ENCODE measurements at regions not wholly inside any gene's neighbourhood (a gene's known extent, or its start where the extent isn't known, plus 50 kb on each side); places are given as distances from the start of the nearest gene placed in this dataset.
"Not testable (repeated sequence)": the region's sequence is repeated elsewhere in the genome, so short reads cannot be mapped to it uniquely, and the experiment has no call there.

DNA sequence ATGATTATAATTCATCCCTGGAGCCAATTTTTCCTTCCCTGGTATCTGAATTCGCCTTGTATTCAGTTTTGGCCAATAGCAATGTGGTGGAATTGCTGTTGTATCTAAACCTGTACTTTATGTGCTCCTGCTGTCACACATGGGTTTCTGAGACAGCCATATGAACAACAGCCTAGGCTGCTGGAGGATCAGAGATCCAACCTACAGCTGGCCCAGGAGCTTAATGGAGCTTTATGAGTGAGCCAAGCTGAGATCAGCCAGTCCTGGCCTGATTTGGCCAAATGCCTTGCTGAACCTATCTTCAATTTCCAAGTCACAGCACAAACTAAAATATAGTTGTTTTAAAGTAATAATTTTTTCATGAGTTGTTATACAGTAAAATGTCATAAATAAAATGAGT is 1071.5 kb downstream of the PCDH7 start:
- Histone ChIP-seq H3K4me1 (no peaks in the 10 kb centered on the region), H3K4me3 (ENCODE audit: low read depth, low read length) (no peak overlapping the region), H3K9ac (no peak overlapping the region), H3K9me3 (ENCODE audit: control insufficient read depth, low read length) (no peaks in the 10 kb centered on the region), H3K27me3 (ENCODE audit: control insufficient read depth, insufficient read depth, low read length) (no peaks in the 10 kb centered on the region), H3K4me2 (ENCODE audit: low read length) (no peak overlapping the region), H3K79me2 (no peaks in the 10 kb centered on the region), H2AFZ (no peak overlapping the region), H3K36me3 (ENCODE audit: control insufficient read depth, insufficient read depth, low read length) (no peaks in the 10 kb centered on the region), H3K27ac (no peak overlapping the region)
- TF ChIP-seq, protein P1, sequence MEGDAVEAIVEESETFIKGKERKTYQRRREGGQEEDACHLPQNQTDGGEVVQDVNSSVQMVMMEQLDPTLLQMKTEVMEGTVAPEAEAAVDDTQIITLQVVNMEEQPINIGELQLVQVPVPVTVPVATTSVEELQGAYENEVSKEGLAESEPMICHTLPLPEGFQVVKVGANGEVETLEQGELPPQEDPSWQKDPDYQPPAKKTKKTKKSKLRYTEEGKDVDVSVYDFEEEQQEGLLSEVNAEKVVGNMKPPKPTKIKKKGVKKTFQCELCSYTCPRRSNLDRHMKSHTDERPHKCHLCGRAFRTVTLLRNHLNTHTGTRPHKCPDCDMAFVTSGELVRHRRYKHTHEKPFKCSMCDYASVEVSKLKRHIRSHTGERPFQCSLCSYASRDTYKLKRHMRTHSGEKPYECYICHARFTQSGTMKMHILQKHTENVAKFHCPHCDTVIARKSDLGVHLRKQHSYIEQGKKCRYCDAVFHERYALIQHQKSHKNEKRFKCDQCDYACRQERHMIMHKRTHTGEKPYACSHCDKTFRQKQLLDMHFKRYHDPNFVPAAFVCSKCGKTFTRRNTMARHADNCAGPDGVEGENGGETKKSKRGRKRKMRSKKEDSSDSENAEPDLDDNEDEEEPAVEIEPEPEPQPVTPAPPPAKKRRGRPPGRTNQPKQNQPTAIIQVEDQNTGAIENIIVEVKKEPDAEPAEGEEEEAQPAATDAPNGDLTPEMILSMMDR (IDR thresholded peaks at IDR 0.05) = no peak

DNA sequence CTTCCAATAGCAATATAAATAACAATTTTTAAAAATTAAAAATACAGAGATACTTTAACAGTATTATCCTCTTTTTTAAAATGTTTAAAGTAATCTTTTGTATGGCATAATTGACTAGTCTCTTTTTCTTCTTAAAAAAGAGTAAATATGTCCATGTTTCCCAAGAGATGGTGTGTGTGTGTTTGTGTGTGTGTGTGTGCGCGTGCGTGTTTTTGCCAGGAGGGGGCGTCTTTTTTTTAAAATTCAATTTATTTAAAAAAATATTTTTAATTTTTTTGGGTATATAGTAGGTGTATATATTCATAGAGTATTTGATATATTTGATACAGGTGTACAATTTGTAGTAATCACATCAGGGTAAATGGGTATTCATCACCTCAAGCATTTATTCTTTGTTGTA is 1073.7 kb downstream of the PCDH7 start:
- Histone ChIP-seq H3K79me2 (no peaks in the 10 kb centered on the region), H3K27me3 (ENCODE audit: control insufficient read depth, insufficient read depth, low read length) (no peaks in the 10 kb centered on the region), H3K4me1 (no peaks in the 10 kb centered on the region), H3K9me3 (ENCODE audit: control insufficient read depth, low read length) (no peaks in the 10 kb centered on the region), H3K4me2 (ENCODE audit: low read length) (no peak overlapping the region), H3K9ac (no peak overlapping the region), H3K36me3 (ENCODE audit: control insufficient read depth, insufficient read depth, low read length) (no peaks in the 10 kb centered on the region), H3K27ac (no peak overlapping the region), H2AFZ (no peak overlapping the region), H3K4me3 (ENCODE audit: low read depth, low read length) (no peak overlapping the region)
- TF ChIP-seq, protein P1 (IDR thresholded peaks at IDR 0.05) = no peak

DNA sequence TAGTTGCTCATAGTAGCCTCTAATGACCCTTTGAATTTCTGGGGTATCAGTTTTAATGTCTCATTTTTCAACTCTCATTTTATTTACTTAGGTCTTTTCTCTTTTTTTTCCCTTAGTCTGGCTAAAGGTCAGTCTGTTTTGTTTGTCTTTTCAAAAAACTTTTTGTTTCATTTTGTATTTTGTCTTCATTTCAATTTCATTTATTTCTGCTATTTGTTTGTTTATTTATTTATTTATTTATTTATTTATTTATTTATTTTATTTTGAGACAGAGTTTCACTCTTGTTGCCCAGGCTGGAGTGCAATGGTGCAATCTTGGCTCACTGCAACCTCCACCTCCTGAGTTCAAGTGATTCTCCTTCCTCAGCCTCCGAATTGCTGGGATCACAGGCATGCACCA is 1076.9 kb downstream of the PCDH7 start:
- not testable (repeated sequence) for H3K27ac ChIP-seq; H3K9ac ChIP-seq; H3K79me2 ChIP-seq; H3K4me2 ChIP-seq (ENCODE audit: low read length); H2AFZ ChIP-seq; H3K27me3 ChIP-seq (ENCODE audit: control insufficient read depth, insufficient read depth, low read length); H3K9me3 ChIP-seq (ENCODE audit: control insufficient read depth, low read length); H3K36me3 ChIP-seq (ENCODE audit: control insufficient read depth, insufficient read depth, low read length); H3K4me1 ChIP-seq; H3K4me3 ChIP-seq (ENCODE audit: low read depth, low read length)

DNA sequence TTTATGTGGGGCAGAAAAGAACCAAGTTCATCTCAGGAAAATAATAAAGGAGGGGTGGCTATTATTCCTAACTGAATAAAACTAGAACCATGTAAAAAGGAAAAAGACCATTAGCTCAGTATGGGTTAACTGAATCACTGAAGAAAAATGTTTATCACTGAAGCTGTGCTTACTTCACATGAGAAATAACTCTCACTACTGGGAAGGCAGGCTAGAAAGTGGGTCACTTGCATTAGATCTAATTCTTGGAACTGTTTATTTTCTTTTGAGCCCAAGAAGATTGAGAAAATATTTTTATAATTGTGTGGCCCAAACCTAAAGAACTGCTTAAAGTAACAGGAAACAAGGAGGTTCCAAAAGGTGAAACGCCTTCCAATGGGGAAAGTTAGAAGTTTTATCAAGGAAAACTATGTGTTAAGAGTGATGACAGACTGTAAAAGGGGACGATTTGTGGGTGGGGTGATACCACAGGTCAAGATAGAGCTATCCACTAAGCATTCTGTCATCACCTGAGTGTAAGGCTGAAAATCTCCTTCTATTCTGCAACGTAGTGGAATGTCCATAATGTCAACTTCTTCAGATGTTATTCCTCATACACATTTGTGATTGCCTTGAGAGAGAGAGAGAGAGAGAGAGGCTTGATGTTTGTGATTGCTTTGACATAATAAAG is 1083.5 kb downstream of the PCDH7 start:
- H3K9ac ChIP-seq = no peak overlapping the region
- no peaks in the 10 kb centered on the region for H3K9me3 ChIP-seq (ENCODE audit: control insufficient read depth, low read length)
- H3K79me2 ChIP-seq = no peaks in the 10 kb centered on the region
- H3K4me2 ChIP-seq (ENCODE audit: low read length) = no peak overlapping the region
- no peaks in the 10 kb centered on the region for H3K4me1 ChIP-seq
- TF ChIP-seq, protein P1 (IDR thresholded peaks at IDR 0.05) = no peak
- no peak overlapping the region for H3K4me3 ChIP-seq (ENCODE audit: low read depth, low read length)
- no peak overlapping the region for H2AFZ ChIP-seq
- no peak overlapping the region for H3K27ac ChIP-seq
- H3K27me3 ChIP-seq (ENCODE audit: control insufficient read depth, insufficient read depth, low read length) = no peaks in the 10 kb centered on the region
- H3K36me3 ChIP-seq (ENCODE audit: control insufficient read depth, insufficient read depth, low read length) = no peaks in the 10 kb centered on the region

DNA sequence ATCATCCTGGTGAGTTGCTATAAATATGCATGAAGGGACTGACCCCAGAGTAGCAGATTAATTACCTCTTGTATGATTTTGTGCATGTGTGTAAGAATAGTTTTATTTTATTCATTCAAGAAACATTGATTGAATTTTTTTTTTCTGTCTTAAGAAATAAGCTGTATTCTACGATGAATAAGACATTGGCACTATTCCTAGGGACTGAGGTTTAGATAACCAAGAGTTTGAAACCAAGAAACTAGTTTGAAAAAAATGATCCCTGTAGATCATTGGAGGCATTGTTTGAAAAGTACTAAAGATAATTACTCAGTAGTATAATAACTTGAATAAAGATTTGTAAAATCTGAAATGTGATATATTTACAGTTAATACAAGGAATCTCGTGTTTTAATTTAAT is 1086.9 kb downstream of the PCDH7 start:
- H2AFZ ChIP-seq = no peak overlapping the region
- H3K9ac ChIP-seq = no peak overlapping the region
- no peaks in the 10 kb centered on the region for H3K4me1 ChIP-seq
- no peaks in the 10 kb centered on the region for H3K36me3 ChIP-seq (ENCODE audit: control insufficient read depth, insufficient read depth, low read length)
- no peak overlapping the region for H3K4me3 ChIP-seq (ENCODE audit: low read depth, low read length)
- H3K27ac ChIP-seq = no peak overlapping the region
- no peaks in the 10 kb centered on the region for H3K79me2 ChIP-seq
- H3K27me3 ChIP-seq (ENCODE audit: control insufficient read depth, insufficient read depth, low read length) = no peaks in the 10 kb centered on the region
- TF ChIP-seq, protein P1 (IDR thresholded peaks at IDR 0.05) = no peak
- H3K4me2 ChIP-seq (ENCODE audit: low read length) = no peak overlapping the region
- H3K9me3 ChIP-seq (ENCODE audit: control insufficient read depth, low read length) = no peaks in the 10 kb centered on the region
